GM19438 (cell line): ENCODE measurements at regions not wholly inside any gene's neighbourhood (a gene's known extent, or its start where the extent isn't known, plus 50 kb on each side); places are given as distances from the start of the nearest gene placed in this dataset.

Source experiments
- ATAC-seq: cut with Tn5 transposase; IDR thresholded peaks from one replicate; pipeline ENCODE4 v1.9.1; 2021; ENCODE audit warnings: low read depth; ENCODE audit not compliant: unreplicated experiment

GRCh38 chr10:128414568-128414967 is 288.3 kb upstream of the MKI67 start:
- ATAC-seq, result no peak

GRCh38 chr10:128416231-128416630 is 290.0 kb upstream of the MKI67 start:
- ATAC-seq, result no peak

DNA sequence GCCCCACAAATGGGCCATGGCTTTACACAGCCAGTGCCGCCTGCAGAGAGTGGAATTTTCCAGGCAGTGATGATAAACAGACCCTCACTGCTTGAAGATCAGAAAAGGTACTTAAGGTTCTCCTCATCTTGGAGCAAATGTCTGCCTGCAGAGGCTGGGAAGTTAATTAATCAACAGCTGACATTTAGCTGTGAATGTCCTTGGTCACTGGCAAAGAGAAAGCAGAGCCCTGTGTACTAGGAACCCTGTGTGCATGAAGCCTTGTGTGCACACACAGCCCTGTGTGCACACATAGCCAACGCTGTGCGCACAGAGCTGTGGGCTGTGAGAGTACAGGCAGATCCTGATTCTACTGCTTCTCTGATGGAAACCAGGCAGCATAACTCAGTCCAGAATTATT is 291.6 kb upstream of the MKI67 start:
- no peak for ATAC-seq

DNA sequence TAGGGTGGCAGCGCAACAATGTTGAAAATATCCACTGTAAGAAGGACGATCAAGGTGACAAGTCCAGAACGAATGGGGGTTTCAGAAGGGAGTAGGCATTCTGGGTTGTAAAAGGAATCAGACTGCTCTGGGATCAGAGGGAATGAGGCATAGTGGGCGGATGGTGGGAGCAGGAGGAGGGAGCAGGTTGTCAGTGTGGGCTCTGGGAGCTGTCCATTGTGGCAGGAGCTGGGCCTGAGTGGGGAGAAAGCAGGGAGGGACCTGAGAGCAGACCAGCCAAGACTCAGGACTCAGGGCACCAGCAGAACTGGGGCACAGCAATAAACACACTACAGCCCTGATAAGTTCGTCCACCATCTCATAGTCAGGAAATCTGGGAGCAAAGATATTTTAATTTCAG is 292.6 kb upstream of the MKI67 start:
- no peak for ATAC-seq

GRCh38 chr10:128419466-128420019 is 293.3 kb upstream of the MKI67 start:
- ATAC-seq, result no peak

- ATAC-seq, result no peak
Observed at GRCh38 chr10:128420623-128421022, 294.4 kb upstream of the MKI67 start.

- ATAC-seq, result no peak
Observed at GRCh38 chr10:128421371-128422160, 295.3 kb upstream of the MKI67 start.

DNA sequence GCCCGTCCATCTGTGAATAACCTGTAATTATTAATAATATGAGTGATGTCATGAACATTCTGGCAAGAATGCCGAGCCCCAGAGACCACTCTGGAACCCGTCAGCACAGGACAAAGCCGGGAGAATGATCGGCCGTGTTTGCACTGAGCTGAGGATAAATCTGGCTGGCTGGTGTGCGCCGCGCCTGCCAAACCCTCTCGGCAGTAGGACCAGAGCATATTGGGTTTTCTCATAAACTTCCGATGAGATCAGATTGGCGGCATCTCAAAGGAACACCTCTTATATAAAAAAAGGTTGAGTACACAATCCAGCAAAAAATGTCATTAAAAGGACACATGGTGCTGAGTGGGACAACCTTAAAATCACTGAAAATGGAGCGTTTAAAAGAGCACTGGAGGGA is 296.0 kb upstream of the MKI67 start:
- ATAC-seq, result no peak

DNA sequence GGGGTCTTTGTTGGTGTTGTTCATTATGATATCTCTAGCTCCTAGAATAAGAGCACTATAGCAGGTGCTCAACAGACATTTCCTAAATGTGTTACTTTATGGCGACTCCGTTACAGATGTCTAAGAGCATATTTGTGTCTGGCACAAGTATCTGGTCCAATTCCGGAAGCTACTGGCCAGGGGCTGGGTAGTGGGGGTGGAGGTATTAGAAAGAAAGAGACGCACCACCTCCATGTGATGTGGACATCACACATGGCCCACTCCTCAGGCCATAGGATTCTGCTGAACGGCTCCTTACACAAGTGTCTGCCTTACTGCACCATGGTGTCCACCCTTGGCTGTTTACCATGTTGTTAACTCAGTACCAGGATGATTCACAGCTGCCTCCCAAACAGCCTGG is 296.8 kb upstream of the MKI67 start:
- no peak for ATAC-seq

- no peak for ATAC-seq
Observed at GRCh38 chr10:128429321-128429720, 303.1 kb upstream of the MKI67 start.

DNA sequence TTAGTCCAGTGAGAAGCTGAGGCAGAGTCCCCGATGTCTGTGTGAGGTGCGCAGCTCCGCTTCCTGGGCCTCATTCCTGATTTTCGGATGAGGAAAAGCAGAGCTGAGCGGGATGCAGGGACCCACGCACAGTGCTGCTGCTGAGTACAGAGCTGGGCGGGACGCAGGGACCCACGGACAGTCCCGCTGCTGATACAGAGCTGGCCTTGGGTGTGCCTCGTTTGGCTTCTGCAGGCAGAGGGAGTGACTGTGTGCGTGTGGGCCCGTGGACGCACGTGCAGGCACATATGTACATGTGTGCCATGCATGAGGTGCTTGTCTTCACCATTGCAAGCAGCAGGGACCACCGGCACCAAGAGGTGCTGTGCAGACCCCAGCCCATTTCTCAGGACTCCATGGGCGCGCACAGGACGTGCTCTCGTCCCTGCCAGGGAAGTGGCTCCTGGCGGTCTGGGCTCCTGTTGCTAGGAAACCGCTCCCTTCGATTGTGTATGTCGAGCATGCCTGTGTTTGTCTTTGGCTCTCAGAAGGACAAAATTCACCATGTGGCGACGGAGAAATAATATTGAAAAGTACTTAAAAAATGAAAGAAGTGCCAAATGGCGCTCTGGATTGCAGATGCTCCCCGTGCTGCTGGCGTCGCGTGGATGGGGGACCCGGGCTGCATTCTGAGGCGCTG is 303.8 kb upstream of the MKI67 start:
- ATAC-seq, result no peak

- ATAC-seq, result no peak
Observed at GRCh38 chr10:128431083-128431482, 304.9 kb upstream of the MKI67 start.

- ATAC-seq, result no peak
Observed at GRCh38 chr10:128431506-128431905, 305.3 kb upstream of the MKI67 start.

DNA sequence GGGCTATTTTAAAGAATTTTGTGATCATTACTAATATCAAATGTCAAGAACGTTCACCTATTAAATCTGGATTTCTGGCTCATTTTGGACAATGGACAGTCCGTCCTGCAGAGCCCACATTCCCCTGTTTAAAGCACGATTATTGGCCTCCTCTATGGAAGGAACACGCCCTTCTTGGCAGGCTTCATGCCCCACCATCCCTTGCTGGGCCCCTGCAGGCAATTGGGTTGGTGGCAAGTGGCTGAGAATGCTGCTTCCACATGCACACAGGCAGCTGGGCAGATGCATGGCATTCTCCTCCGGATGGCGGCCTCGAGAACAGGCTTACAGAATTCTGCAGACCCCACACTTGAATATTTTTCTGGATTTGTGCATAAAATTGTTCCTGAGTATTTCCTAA is 305.8 kb upstream of the MKI67 start:
- ATAC-seq, result no peak

DNA sequence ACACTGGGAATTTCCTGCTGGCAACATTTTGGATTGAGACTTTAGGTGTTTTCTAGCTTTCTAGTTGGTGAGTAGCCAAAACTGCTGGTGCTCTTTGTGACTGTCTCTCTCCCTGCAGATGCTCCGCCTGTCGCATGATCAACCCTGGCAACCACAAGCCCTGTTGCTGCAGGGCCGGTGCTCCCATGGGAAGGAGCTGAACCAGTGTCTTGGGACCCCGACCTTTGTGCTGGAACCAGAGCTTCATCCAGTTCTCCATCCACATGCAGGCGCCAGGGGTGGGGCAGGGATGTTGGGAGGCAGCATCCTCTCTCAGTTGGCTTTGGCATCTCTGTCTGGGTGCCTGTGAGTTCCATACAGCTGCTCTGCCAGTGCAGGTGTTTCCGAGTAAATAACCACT is 306.2 kb upstream of the MKI67 start:
- no peak for ATAC-seq

- no peak for ATAC-seq
Observed at GRCh38 chr10:128435811-128436210, 309.6 kb upstream of the MKI67 start.

- ATAC-seq, result no peak
Observed at GRCh38 chr10:128437786-128438345, 311.6 kb upstream of the MKI67 start.

DNA sequence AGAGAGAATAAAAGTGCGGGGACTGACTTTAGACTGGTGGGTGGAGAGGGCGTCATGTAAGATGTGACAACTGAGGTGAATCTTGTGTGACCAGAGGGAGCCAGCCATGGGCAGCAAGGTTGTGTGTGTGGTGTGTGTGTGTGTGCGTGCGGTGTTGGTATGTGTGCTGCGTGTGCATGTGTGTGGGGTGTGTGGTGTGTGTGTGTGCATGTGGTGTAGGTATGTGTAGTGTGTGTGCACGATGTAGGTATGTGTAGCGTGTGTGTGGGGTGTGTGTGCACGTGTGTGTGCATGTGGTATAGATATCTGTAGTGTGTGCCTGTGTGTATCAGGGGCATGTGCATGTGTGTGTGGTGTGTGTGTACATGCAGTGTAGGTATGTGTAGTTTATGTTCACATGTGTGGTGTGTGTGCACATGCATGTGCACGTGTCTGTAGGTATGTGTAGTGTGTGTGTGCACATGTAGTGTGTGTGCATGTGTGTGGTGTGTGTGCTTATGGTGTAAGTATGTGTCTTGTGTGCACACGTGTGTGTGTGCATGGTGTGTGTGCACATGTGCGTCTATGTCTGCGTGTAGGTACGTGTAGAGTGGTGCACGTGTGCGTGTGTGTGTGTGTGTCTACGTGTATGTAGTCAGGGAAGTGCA is 312.3 kb upstream of the MKI67 start:
- ATAC-seq, result no peak

DNA sequence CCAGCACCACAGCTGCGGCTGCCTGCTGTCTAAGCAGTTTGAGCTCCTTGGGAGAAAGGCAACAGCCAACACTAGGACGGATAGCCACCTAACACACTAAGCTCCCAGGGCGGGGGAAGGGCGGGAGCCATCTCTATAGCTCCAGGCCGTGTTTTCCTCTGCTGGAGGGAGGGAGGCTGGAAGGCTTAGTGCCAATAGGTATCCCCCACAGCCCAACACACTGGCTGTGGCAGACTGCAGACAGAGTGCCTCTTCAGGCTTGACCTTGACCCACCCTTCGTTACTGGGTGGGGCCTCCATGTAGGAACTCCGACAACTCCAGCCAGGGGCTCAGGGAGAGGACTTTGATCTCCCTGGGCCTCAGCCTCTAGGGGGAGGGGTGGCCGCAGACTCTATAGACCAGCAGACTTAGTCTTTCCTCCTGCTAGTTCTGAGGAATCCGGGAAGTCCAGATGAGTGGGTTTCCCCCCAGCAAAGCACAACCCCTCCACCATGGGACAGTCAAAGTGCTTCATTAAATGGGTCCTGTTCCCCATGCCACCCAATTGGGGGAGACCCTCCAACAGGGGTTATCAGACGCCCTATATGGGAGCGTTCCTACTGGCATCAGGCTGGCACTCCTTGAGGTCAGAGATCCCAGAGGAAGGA is 314.4 kb upstream of the MKI67 start:
- ATAC-seq, result no peak

DNA sequence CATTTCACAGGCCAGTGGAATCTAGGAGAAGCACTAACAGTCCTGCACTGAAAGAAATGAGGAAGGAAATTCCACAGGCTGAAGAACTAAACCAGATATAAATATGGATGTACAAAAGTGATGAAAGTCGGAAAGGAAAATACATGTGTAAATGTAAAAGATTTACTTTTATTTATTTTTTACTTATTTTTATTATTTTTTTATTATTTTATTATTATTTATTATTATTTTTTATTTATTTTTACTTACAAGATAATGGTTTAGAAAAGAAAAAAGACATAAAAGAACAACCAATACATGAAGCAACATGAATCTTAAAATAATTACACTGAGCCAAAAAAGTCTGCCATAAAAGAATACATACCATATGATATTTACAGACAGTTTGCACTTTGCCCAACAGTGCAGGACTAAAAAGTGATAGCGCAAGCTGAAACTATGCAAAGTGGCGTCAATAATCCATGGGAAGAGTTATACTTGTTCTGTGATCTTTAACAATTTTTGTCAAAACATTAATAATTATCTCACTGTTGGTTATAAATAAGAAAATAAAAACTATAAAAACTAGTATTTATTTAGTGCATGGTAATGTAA is 317.8 kb upstream of the MKI67 start:
- ATAC-seq, result no peak
